H1 (cell line): ENCODE measurements at regions not wholly inside any gene's neighbourhood (a gene's known extent, or its start where the extent isn't known, plus 50 kb on each side); places are given as distances from the start of the nearest gene placed in this dataset.

Source experiments
- ATF2 ChIP-seq: IDR thresholded peaks from 2 replicates; pipeline ENCODE4 v1.6.1; 2012; ENCODE audit warnings: low read length, inconsistent platforms
- EP300 ChIP-seq, 2 experiments: IDR thresholded peaks; 1 replicate in 1 of 2; 2 replicates in 1 of 2; pipeline ENCODE4 v1.6.1; 2011 to 2012; ENCODE audit warnings: low read depth in 2 of 2, low read length in 2 of 2, mild to moderate bottlenecking in 2 of 2, borderline replicate concordance in 1 of 2, inconsistent platforms in 1 of 2, moderate library complexity in 1 of 2
- EZH2 ChIP-seq: fragments of 200-600 bp; sonication (generic); IDR thresholded peaks from 2 replicates; pipeline ENCODE4 v1.7.1; 2012; ENCODE audit warnings: low read depth, mild to moderate bottlenecking, moderate library complexity, low read length, inconsistent platforms; ENCODE audit not compliant: severe bottlenecking
- SIRT6 ChIP-seq: IDR thresholded peaks from one replicate; pipeline ENCODE4 v1.7.1; 2012; ENCODE audit warnings: low read length, inconsistent platforms
- SP1 ChIP-seq: IDR thresholded peaks from 2 replicates; pipeline ENCODE4 v1.6.1; 2011; ENCODE audit warnings: low read depth, low read length
- TAF7 ChIP-seq: optimal IDR thresholded peaks from 2 replicates; pipeline ENCODE3; 2011; ENCODE audit warnings: low read depth, mild to moderate bottlenecking, inconsistent platforms, low read length, moderate library complexity, borderline replicate concordance
- TF ChIP-seq, protein P1 (sequence below), 3 experiments: IDR thresholded peaks; 1 replicate in 2 of 3; 2 replicates in 1 of 3; pipeline versions ENCODE4 v1.5.1 to v1.6.1; 2011; ENCODE audit warnings: low read length in 3 of 3, mild to moderate bottlenecking in 3 of 3, inconsistent platforms in 2 of 3, low read depth in 1 of 3, moderate library complexity in 1 of 3; ENCODE audit not compliant: insufficient read depth in 1 of 3; ENCODE audit errors: control extremely low read depth in 1 of 3

- TF ChIP-seq, protein P1, sequence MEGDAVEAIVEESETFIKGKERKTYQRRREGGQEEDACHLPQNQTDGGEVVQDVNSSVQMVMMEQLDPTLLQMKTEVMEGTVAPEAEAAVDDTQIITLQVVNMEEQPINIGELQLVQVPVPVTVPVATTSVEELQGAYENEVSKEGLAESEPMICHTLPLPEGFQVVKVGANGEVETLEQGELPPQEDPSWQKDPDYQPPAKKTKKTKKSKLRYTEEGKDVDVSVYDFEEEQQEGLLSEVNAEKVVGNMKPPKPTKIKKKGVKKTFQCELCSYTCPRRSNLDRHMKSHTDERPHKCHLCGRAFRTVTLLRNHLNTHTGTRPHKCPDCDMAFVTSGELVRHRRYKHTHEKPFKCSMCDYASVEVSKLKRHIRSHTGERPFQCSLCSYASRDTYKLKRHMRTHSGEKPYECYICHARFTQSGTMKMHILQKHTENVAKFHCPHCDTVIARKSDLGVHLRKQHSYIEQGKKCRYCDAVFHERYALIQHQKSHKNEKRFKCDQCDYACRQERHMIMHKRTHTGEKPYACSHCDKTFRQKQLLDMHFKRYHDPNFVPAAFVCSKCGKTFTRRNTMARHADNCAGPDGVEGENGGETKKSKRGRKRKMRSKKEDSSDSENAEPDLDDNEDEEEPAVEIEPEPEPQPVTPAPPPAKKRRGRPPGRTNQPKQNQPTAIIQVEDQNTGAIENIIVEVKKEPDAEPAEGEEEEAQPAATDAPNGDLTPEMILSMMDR (IDR thresholded peaks at IDR 0.05; ENCODE audit: control extremely low read depth in 1 of 3, insufficient read depth in 1 of 3, low read depth in 1 of 3, low read length in 3 of 3): no peak
- TF ChIP-seq SP1 (no peak), TAF7 (no peak), EZH2 (no peak), EP300 (IDR thresholded peaks at IDR 0.05; ENCODE audit: borderline replicate concordance in 1 of 2, low read depth in 2 of 2, low read length in 2 of 2) (no peak), ATF2 (no peak), SIRT6 (no peak)
Observed at GRCh38 chr1:14338509-14338908, 260.0 kb upstream of the KAZN start.
